HG02610 (cell line): ENCODE measurements at regions not wholly inside any gene's neighbourhood (a gene's known extent, or its start where the extent isn't known, plus 50 kb on each side); places are given as distances from the start of the nearest gene placed in this dataset.

ENCODE experiments used
- ATAC-seq: cut with Tn5 transposase; IDR thresholded peaks from one replicate; pipeline ENCODE4 v1.9.1; 2021; ENCODE audit warnings: mild to moderate bottlenecking, moderate library complexity; ENCODE audit not compliant: unreplicated experiment

GRCh38 chr13:72255908-72256307 lies 388.9 kb upstream of the DACH1 start:
- ATAC-seq: peak; percentile 66

- no peak for ATAC-seq
Measured at GRCh38 chr13:72253754-72254153, 386.8 kb upstream of the DACH1 start.

DNA sequence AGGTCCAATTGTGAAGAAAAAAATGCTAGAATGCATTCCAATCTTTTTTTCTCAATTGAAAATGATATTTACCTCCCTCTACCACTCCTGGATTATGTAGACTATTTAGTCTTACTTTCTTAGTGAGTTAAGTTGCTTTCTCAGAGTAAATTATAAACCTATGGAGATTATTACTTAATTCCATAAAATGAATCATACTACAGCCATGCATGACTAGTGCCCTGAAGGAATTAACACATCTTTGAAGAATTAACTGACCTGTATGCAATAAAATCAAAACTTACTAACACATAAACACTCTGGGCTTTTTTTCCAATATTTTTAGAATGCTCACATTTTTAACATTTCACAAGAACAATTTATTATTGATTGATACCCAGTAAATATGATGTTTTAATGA lies 379.4 kb upstream of the DACH1 start:
- no peak for ATAC-seq

GRCh38 chr13:72244788-72245187 lies 377.8 kb upstream of the DACH1 start:
- no peak for ATAC-seq

- ATAC-seq: no peak
Measured at GRCh38 chr13:72230131-72230530, 363.1 kb upstream of the DACH1 start.

DNA sequence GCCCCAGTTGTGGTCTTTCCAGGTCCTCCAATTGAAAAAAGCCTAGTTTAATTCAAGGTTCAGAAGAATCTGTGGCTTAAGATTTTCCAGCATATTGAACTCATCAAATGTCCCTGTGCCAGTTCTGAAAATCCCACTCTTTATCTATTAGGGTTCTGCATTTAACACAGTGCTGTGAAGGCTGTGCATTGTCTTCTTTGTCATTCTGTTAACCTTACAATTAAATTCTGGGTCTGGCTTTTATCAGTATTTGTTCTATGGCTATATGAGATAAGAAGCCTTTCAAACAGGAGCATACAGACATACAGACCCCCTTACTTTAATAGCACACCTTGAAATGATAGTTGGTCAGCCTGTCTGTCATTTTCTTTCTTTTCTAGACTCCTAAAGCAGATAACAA lies 362.1 kb upstream of the DACH1 start:
- ATAC-seq: no peak

GRCh38 chr13:72221276-72221962 lies 354.4 kb upstream of the DACH1 start:
- ATAC-seq: no peak

DNA sequence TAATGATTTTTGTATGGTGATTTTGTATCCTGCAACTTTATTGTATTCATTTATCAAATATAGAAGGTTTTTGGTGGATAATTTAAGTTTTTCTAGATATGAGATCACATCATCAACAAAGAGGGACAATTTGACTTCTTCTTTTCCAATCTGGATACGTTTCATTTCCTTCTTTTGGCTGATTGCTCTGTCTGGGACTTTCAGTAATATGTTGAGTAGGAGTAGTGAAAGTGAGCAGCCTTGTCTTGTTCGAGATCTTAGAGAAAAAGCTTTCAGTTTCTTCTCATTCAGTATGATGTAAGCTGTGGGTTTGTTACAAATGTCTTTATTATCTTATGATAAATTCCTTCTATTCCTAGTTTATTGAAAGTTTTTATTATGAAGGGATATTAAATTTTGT lies 352.0 kb upstream of the DACH1 start:
- peak; percentile 82 for ATAC-seq

GRCh38 chr13:72217142-72217541 lies 350.1 kb upstream of the DACH1 start:
- no peak for ATAC-seq

- ATAC-seq: no peak
Measured at GRCh38 chr13:72208112-72208645, 341.2 kb upstream of the DACH1 start.

GRCh38 chr13:72205773-72206172 lies 338.8 kb upstream of the DACH1 start:
- no peak for ATAC-seq

DNA sequence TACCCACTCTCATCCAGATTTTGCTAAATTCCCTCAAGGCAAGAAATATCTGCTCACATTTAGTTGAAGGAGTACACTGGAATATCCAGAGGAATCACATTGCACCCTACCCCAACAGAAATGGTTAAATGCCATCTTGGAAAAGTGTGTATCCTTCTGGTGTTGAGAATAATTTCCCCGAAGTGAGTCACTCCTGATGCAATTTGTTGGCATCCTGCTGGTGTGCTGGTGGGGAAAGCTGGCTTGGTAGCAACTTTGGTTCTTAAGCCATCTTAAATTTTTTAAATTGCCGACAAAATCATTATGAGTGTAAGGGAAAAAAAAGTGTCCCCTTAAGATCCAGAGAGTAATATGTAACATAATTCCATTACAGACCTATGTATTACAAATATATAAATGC lies 337.3 kb upstream of the DACH1 start:
- no peak for ATAC-seq

DNA sequence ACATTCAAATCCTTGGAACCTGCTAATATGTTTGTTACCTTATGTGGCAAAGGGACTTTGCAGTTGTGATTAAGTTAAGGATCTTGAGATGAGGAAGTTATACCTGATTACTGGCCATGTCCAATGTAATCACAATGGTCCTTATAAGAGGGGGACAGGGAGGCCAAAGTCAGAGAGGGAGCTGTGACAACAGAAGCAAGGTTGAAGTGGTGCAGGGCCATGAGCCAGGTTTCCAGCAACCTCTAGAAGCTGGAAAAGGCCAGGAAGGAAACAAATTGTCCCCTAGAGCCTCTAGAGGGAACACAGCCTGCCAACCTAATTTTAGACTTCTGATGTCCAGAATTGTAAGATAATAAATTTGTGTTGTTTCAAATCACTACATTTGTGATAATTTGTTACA lies 334.7 kb upstream of the DACH1 start:
- no peak for ATAC-seq

DNA sequence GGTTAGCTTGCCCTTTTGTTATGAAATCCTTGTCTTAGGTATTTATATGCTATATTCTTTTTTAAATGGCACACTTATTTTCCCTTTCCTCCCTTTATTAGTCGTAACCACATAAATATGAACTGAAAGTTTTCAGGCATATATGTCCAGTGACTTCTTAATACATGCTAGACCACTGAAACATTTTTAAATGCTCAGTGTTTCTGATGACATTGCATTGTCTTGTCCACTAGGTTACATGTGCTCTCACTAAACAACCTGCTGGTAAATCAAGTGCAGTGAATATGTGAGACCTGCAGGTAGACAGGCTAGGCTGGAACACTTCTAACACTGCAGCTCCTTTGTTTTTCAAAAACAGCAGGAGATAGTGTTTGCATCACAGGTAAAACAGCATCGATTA lies 332.6 kb upstream of the DACH1 start:
- ATAC-seq: no peak

- ATAC-seq: no peak
Measured at GRCh38 chr13:72198967-72199560, 332.1 kb upstream of the DACH1 start.

- no peak for ATAC-seq
Measured at GRCh38 chr13:72198042-72198441, 331.0 kb upstream of the DACH1 start.

DNA sequence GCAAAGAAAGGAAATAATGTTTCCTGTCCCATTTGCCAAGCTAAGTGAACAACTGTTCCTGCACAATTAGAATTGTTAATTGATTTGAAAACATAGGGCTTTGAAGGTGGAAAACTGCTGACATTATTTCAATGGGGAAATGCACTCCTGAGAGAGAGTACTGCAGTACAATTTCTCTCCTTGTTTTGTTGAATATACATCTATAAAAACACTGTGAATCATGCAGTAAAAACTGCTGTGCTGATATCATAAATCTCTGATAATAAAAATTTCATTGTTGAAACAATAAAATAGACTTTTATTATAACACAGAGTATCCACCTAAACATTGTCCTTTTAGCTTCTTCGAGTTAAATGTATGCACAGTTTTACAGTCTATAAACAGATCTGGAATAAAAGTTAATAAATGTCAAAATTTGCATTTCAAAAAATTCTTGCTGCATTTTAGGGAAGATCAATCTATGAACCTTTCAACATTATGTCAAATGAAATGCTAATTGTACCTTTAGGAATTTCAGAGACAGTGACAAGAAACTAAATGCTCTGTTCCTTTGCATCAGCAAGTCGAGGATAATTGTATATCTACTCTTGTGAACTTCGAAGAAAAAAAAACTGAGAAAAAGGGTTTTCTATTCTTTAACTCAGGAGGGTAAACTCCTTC lies 328.2 kb upstream of the DACH1 start:
- ATAC-seq: no peak

GRCh38 chr13:72194523-72194922 lies 327.5 kb upstream of the DACH1 start:
- ATAC-seq: no peak

- no peak for ATAC-seq
Measured at GRCh38 chr13:72186730-72187422, 319.9 kb upstream of the DACH1 start.

DNA sequence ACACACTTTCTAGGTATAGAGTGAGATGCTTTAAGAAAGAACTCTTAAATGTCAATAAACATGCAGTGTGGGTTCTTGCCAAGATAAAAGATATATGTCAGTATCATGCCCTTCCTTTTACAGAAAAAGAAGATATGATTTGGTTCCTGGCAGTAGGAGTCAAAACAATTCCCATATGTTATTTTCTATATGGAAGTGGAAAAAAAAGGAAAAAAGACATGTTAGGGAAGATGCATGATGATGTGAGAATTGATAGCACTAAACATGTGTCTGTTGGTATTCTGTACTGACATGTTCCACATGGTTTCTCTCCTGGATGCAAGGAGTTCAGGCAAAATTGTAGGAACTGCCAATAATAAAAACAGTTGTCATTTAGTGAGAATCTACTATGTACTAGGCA lies 318.8 kb upstream of the DACH1 start:
- ATAC-seq: no peak

GRCh38 chr13:72181661-72182060 lies 314.7 kb upstream of the DACH1 start:
- no peak for ATAC-seq
